HFFc6 (cell line): ENCODE measurements at regions not wholly inside any gene's neighbourhood (a gene's known extent, or its start where the extent isn't known, plus 50 kb on each side); places are given as distances from the start of the nearest gene placed in this dataset.
A peak's percentile ranks its signal among the peaks of the same experiment; 100 is the strongest.

Experiments
- DNase-seq: peaks from one replicate; pipeline ENCODE4 v3.0.0-alpha.2; 2018
- H3K27ac Mint-ChIP-seq: 2 replicates; pipeline ENCODE4 v1.8.0; 2020; ENCODE audit warnings: mild to moderate bottlenecking, mixed read lengths
- H3K27me3 Mint-ChIP-seq: 2 replicates; pipeline ENCODE4 v1.8.0; 2021; ENCODE audit warnings: mild to moderate bottlenecking, moderate library complexity, mixed read lengths; ENCODE audit not compliant: insufficient read depth
- H3K36me3 Mint-ChIP-seq: 2 replicates; pipeline ENCODE4 v1.8.0; 2021; ENCODE audit warnings: low read depth, mixed read lengths
- H3K4me1 Mint-ChIP-seq: 2 replicates; pipeline ENCODE4 v1.8.0; 2020; ENCODE audit warnings: low read depth, mixed read lengths
- H3K4me3 Mint-ChIP-seq: 2 replicates; pipeline ENCODE4 v1.8.0; 2020; ENCODE audit warnings: mild to moderate bottlenecking, moderate library complexity, mixed read lengths
- H3K9me3 Mint-ChIP-seq: 2 replicates; pipeline ENCODE4 v1.8.0; 2020; ENCODE audit warnings: mild to moderate bottlenecking, mixed read lengths
- TF ChIP-seq, protein P1 (sequence below): fragments of 200-600 bp; sonication (generic); IDR thresholded peaks from 2 replicates; pipeline ENCODE4 v1.5.0; 2021; ENCODE audit warnings: antibody characterized with exemption, mild to moderate bottlenecking

- no peak overlapping the region for H3K27ac Mint-ChIP-seq
- DNase-seq, result no peak
- H3K4me1 Mint-ChIP-seq, result no peaks in the 10 kb centered on the region
- H3K9me3 Mint-ChIP-seq, result peaks cover 15% of the 10 kb centered on the region
- TF ChIP-seq, protein P1, sequence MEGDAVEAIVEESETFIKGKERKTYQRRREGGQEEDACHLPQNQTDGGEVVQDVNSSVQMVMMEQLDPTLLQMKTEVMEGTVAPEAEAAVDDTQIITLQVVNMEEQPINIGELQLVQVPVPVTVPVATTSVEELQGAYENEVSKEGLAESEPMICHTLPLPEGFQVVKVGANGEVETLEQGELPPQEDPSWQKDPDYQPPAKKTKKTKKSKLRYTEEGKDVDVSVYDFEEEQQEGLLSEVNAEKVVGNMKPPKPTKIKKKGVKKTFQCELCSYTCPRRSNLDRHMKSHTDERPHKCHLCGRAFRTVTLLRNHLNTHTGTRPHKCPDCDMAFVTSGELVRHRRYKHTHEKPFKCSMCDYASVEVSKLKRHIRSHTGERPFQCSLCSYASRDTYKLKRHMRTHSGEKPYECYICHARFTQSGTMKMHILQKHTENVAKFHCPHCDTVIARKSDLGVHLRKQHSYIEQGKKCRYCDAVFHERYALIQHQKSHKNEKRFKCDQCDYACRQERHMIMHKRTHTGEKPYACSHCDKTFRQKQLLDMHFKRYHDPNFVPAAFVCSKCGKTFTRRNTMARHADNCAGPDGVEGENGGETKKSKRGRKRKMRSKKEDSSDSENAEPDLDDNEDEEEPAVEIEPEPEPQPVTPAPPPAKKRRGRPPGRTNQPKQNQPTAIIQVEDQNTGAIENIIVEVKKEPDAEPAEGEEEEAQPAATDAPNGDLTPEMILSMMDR, result no peak
- H3K27me3 Mint-ChIP-seq, result peaks cover 1% of the 10 kb centered on the region; the same call in 1 of the 2 replicates
- no peaks in the 10 kb centered on the region for H3K36me3 Mint-ChIP-seq
- no peak overlapping the region for H3K4me3 Mint-ChIP-seq
Observed at GRCh38 chr10:10584161-10584560, 433.5 kb upstream of the CELF2 start.

DNA sequence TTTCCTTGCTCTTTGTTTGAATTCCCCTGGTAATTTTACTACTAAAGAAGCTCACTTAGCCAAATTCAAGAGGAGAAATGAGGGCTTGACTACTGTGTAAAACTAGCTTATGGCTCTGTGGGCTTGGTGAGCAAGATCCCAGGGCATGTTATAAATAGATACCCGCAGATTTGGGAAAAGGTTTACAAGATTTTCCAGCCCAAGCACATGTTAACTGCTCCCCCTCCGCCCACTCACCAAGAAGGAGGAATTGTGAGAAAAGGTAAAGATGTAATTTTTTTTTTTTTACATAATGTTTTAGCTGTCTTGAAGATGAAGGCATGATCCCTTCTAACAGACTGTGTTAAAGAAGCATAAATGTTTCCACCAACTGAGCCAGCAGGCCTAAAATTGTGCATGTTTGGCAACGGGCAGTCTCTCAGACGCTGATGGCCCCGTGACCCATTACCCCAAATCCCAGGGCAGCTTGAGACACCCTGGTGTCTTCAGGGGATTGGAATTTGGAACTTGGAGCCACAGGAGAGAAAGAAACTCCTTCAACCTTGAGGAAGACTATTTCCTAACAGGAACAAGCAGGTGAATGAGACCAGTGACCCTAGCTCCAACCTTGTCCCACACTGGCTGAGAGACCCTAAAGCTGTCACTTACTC is 429.8 kb upstream of the CELF2 start:
- Mint-ChIP-seq H3K27ac (no peak overlapping the region), H3K36me3 (no peaks in the 10 kb centered on the region), H3K27me3 (peaks cover 1% of the 10 kb centered on the region; the same call in 1 of the 2 replicates), H3K9me3 (peaks cover 22% of the 10 kb centered on the region), H3K4me3 (no peak overlapping the region), H3K4me1 (no peaks in the 10 kb centered on the region)
- TF ChIP-seq, protein P1, result no peak
- no peak for DNase-seq

DNA sequence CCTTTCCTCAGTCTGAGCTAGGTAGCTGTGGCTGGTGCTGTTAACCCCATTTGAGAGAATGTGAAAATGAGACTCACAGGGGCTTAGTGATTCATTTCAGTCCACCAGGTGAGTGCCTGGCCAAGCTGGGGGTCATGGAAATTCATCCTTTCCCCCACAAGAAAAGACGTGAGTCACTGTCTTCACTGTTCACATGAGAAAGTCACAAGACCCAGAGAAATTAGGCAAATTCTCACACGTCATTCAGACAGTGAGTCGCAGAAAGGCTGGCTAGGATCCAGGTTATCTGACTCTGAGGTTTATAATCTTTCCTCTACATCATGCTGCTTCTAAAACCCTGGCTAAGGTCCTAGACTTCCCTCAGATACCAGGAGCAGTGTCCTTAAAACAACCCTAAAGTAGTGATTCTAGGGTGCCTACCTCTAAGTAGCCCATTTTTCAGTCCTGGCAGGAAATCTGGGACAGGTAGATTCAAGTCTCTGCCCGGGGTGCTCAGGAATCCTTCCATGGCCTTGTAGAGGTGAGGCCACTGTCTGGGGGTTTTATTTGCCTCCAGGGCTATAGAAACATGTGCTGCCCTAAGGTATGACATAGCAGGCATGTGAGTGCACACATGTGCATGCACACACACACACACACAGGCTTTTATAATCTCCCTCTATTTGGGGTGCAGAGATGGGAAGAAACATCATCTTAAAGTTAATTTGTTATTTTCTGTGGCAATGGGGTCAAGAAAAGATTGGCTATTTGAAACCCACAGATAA is 427.9 kb upstream of the CELF2 start:
- TF ChIP-seq, protein P1, result no peak
- peaks cover 30% of the 10 kb centered on the region for H3K9me3 Mint-ChIP-seq
- H3K4me3 Mint-ChIP-seq, result no peak overlapping the region
- no peaks in the 10 kb centered on the region for H3K4me1 Mint-ChIP-seq
- peaks cover 1% of the 10 kb centered on the region; the same call in 1 of the 2 replicates for H3K27me3 Mint-ChIP-seq
- peak; percentile 0 for DNase-seq
- H3K27ac Mint-ChIP-seq, result no peak overlapping the region
- H3K36me3 Mint-ChIP-seq, result no peaks in the 10 kb centered on the region

DNA sequence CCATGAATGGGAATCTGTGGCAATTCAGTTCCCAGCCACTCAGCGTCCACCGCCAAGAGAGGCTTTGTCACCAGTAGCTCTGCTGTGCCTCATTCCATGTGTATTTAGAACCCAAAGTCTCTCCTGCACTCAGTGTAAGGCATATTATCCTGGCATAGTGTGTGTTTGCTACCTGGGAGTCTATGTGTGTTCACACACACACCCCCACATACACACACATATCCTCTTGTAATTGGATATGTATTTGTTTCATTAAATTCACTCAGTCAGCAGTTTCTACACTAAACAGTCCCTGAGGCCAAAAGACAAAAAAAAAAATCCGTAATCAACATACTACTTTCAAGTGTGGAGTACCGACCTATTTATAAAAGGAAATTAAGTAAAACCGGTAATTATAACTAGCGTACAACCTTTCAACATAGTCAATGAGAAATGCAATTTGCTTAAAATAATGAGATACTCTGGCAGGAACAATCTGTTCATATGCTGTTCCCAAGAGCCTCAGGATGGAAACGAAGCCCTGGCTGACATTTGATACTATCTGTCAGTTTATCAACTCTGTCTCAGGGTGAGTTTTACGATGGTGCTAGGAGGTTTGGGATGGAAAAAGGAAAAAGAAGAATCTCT is 425.8 kb upstream of the CELF2 start:
- Mint-ChIP-seq H3K36me3 (no peaks in the 10 kb centered on the region), H3K9me3 (peaks cover 40% of the 10 kb centered on the region), H3K4me1 (no peaks in the 10 kb centered on the region), H3K27me3 (no peaks in the 10 kb centered on the region), H3K4me3 (no peak overlapping the region), H3K27ac (no peak overlapping the region)
- no peak for DNase-seq
- TF ChIP-seq, protein P1, result no peak

DNA sequence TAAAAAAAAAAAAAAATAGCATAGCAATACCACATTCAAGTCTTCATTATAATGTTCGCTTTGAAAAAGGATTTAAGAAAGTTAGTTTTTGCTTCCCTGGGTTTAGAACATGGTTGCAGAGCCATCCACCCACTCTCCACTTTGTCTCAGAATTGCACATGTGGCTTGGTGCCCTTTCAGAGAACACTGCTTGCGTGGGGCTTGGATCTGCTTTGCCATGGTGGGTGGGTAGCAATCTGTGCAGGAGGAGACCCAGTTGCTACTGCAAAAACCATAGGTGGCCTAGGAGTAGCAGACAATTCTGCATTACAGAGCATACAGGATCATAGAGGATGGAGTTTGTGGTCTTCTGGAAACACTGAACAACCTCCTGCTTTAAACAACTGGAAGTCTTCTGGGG is 421.4 kb upstream of the CELF2 start:
- TF ChIP-seq, protein P1, result no peak
- Mint-ChIP-seq H3K4me1 (no peaks in the 10 kb centered on the region), H3K27ac (no peak overlapping the region), H3K4me3 (no peak overlapping the region), H3K27me3 (no peaks in the 10 kb centered on the region), H3K9me3 (peaks cover 33% of the 10 kb centered on the region), H3K36me3 (no peaks in the 10 kb centered on the region)
- no peak for DNase-seq
